Stimulated activated naive CD4-positive, alpha-beta T cell (primary cell): ENCODE measurements at regions not wholly inside any gene's neighbourhood (a gene's known extent, or its start where the extent isn't known, plus 50 kb on each side); places are given as distances from the start of the nearest gene placed in this dataset.

ENCODE experiments used
- DNase-seq, 6 experiments: peaks; one replicate each; lab custom pipeline; 2025; lab: John Stamatoyannopoulos, UW

DNA sequence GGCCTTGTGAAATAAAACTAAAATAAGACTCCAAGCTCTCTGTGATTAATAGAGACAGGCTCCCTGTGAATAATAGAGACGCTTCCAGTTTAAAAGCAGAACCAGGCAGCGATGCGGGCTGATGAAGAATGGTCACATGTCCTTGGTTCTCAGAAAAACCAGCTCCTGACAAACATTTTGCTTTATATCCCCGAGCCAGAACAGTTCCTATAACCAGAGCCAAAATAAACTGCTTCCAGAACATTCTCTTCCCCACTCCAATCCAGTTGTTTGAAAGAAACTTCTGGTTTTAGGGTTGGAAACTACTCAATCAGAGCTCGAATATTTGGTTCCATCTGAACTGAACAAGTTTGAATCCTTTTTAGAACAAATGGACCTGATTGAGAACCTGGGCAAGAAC, 213.7 kb downstream of the TSN start:
- DNase-seq = no peak

DNA sequence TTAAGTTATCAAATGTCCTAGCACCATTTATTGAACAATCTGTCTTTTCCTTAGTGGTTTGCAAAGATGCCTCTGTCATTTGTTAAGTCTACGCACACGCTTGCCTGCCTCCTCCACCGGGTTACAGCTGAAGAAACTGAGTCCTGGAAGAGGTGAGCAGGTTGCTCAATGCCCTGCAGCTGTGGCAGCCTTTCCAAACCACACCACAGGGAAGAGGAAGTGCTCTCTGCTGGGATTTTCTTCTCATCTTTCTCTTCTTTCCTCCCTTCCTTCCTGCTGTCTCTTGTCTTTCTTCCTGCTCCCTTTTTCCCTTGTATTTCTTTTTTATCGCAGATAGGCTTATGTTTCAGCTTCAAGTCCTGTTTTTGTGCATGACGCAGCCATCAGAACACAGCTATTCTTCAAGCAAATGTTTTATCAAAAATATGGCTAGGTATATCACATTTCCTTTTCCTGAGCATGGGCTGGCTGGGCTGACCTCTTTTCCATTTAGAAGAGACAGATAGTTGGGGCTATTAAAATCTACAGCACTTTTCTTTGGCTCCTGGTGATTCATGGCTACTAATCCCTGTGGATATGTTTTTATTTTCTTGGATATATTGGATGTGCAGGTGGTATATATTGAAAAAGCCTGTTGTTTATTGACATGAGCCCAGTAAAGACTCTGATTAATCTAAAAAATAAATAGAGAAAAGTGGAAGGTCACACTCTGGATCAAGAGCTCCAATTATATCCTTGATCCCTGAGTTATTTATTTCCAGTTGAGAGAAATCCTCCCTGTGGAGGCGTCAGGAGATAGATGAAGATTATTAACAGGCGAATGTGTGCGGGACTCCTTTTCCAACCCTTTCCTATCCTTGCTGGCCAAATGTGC, 214.6 kb downstream of the TSN start:
- no peak for DNase-seq

DNA sequence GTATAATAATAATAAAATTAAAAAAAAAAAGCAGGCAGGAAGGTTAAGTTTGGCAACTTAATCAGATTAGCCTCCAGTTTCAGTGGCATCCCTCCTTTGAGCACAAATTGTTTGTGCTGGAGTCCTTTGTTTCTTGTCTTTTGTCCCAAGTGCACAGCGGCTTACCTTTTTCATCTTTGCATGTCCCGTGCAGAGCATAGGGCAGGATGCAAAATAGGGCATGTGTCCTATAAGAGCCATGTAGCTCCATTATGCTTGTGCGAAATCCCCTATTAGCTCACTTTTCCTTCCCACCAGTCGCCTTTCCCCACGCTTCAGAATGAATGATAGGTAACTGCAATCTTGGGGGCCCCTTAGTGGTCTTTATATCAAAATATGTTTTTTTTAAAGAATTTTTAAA, 216.8 kb downstream of the TSN start:
- no peak for DNase-seq

DNA sequence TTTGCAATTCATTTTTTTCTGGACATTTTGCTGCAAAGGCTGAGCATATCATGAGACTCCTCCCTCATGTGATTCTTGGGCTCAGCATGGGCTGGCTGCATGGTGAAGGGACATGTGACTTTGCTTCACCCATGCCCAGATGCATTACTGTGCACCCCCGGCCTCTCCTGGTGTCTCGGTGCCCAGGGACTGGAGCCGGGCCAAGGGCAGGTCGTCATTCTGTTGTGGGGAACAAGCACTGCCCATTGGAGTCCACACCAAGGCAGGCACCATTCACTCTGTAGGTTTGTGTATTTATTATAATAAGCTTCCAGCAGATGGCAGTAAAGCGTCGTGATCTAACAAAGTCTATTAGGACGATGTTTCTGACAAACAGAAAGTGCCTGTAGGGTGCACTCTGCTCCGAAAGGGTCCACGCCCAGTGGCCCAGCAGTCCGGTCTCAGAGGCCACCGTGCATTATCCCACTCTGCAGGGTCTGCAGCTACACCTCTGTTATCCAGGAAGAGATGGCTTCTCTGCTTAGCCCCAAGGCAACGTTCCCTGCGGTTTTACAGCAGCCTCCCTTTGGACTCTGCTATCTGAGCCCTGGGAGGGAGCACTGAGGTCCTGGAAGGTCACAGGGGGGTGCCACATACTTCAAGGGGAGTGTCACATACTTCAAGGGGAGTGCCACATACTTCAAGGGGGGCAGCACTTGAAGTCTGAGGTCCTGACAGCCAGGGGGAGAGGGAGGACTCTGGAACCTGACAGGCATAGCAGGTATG, 219.6 kb downstream of the TSN start:
- peak in 5 of 6 experiments; percentile 5 to 69 (median 38) for DNase-seq

DNA sequence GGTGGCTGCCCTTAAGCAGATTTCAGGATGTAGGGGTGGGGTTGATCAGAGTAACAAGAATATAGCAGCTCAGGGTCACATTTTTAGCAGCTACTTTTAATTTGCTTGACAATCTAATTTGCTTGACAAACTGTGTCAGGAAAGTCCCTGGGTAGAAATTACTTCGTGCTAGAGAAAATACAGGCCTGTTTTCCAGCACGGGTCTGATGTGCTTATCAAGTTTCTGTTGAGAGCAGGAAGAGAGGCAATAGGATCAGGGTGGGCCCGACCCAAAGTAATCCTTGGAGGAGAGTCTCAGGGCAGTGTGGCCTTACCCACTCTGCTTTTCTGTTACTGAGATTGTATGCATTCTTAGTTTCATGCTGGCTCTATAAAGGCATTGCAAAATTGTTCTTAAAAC, 221.5 kb downstream of the TSN start:
- DNase-seq = peak in 1 of 6 experiments; percentile 1

DNA sequence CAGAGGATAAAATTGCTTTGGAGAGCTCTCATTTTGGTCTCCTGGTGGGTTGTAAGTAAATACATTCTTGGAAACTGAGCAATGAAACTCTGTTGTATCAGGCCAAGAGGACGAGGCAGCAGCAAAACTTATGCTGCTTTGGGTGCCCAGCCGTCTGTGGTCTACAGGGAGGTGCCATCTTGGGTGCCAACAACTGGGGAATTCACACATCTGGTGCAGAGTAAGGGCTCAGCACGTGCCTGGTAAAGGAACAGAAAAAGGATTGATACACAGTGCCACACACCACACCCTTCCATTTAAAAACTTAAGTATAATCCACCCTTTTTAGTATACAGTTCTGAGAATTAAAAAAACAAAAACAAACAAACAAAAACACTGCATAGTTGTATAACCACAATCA, 221.9 kb downstream of the TSN start:
- no peak for DNase-seq

DNA sequence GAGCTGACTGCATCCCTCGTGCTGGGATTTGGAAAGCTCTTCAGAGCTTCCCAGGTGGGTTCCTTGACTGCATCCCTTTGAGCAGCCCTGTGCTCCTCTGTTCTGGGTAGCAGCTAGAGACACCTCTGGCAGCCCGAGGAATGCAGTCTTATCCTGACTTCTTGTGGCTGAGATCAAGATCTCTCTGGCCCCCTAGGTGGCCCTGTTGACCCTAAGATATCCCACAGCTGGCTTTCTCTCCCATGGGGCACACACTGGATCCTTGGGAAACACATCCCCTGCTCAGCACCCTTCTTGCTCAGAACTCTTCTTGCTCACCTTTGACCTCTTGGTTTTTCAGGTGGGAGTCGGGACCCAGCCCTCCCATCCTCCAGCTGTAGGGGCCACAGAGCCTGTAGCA, 237.2 kb downstream of the TSN start:
- no peak for DNase-seq

DNA sequence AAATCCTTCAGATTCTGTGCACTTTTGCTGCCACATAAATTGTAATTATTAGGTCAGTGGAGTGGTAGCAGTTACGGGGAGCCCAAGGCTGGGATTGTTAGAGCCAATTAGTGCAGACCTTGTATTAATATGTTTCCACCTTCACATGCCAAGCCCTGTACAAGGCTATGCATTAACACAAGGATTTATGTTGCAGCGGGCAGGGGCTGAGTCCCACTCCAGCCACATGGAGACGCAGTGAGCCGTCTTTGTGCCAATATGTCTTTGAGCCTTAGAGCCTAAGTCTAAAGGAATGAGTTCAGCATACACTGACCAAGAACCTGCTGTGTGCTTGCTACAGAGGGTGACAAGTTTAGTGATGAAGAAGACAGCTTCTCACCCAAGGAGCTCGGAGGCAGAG, 238.2 kb downstream of the TSN start:
- no peak for DNase-seq

DNA sequence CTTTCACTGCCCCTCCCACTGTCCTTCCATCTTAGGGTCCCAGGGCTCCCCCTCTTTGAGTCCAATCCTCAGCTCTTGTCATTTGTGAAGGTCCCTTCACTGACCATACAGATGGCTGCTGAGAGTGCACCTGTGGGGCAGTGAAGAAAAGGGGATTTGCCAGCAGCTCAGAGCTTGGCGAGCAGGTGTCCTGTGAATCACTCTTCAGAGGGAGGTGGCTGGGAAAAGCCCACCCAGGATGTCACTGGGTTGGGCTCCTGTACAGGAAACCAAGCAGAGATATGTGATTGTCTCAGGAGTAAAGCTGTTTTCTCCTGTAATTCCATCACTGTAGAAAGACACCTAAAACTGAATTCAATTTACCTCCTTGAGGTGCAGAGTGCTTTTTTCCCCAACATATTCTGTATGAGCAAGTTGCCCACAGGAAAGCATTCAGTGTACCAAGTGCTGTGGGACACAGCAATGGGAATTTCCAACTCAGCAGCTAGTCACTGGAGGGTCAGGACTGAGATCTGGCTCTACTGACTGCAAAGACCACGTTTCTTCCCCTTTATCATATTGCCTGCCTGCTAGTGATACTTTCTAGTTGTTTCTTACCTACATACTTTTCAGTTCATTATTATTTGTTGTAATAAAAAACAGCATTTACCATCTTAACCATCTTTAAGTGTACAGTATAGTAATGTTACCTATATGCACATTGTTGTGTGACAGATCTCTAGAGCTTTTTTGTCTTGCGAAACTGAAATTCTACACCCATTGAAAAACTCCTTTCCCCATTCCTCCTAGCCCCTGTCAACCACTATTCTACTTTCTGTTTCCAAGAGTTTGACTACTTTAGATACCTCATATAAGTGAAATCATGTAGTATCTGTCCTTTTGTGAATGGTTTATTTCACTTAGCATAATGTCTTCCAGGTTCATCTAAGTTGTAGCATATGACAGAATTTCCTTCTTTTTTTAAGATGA, 239.1 kb downstream of the TSN start:
- DNase-seq = no peak

DNA sequence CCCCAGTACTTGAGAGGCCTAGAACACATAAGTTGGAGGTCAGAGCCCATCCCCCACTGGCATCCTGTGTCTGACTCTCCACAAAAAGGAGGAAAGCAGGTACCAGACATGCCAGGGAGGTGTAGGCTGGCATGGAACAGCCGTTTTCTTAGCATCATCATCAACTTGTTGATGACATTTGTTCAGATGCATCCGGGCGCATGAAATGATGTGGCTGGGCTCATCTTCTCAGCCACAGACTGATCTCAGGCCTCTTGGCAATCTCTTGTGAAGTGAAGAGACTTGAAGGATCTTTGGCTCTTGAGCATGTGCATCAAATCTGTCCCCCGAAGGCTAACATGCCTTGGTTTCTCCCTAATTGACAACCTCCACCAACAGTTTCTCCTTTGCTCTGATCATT, 243.3 kb downstream of the TSN start:
- DNase-seq = no peak

DNA sequence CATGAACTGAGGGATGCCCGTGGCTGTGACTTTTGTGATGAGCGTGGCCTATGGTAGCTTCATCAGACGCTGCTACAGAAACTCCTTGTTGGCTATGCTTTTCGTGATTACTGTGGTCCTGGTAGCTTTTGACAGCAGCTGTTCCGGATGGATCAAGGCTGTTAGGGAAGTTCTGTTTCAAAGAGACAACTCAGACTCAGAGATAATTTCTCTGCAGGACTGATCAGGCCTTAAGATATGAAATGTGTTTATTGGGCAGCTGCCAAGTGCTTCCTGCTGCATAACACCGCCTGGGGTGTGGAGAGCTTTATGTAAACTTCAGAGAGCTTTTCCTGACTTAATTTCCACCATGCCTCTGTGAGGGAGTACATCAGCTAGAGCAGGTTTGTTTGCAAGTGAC, 243.8 kb downstream of the TSN start:
- DNase-seq = no peak

DNA sequence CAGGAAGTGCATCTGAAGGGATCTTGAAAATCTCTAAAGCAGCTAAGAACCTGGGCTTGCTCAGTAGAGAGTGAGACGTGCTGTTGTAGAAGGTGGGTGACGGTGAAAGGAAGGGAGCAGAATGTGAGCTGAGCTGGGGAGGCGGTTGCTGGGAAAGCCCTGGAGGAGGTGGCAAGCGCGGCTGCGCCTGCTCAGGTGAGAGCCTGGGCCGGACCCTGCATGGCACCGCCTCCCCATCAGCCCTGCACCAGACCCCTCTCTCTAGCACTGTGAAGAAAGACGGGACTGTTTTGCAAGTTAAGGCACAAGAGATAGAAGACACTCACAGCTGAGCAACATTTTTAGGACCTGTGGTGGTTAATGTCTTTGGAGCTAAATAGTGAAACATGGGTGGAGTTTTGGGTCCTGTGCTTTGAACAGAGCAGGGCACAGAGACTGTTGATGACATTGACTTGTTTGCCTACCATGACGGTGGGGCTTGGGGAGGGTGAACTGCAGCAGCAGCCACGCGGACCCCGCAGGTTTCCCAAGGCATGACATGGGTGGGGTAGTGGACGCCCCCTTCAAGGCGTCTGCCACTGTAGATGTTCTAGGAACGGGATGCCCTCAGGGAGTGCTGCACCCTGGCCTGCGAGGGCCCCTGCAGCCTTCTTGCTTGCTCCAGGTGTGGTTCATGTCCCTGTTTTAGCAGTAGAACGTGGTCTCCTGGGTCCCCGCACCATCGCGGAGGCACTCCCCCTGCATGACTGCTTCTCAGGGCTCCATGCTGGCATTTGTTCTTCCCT, 245.3 kb downstream of the TSN start:
- no peak for DNase-seq

DNA sequence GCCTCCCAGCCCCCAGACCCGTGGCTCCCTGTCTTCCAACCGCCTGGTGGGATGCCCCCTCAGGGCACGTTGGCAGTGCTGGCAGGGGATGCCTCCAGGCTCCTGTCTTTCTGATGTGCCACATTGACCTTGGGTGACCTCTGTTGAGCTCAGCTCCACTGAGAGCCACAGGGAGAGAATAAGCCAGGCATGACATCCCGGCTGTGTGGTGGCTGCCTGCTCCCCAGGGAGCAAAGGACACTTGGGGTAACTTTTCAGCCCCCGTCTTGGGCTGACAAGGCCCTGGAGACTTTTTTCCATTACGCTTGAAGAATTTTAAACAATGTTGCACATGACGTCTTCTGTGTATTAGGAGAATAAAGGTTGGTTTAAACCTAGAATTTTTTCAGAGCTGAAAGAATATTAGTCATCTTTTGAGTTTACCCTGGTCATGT, 246.0 kb downstream of the TSN start:
- DNase-seq = no peak

DNA sequence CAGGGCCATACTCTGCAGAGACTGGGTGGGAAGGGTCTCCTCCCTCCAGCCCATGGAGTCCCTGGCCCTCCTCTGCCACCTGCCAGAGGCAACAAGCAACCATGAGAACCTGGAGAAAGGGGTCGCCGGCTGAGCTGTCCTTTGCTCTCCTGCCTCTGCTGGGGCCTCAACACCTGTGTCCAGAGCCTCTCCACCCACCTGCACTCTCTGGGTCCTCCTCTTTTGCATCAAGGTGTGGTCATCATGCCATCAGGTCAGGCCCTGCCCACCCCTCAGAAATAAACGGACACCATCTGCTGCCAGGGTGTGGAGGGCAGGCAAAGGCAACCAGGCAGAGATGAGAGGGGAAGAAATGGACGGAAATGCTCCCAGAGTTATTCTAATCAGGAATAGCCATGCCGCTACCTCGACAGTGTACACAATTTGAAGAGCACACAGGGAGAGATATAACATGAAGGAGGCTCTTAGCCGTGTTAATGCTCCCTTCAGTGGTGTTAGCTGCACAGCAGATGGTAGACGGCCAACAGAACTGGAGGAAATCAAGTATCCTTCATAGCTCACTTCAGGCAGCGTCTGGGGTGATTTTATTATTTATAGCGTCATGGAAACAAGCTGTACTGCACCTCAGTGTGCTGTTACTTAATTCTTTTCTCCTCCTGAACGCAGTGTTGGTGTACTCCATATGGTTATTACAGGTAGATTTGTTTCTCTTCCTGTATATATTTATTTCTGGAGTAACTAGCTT, 247.9 kb downstream of the TSN start:
- DNase-seq = no peak

DNA sequence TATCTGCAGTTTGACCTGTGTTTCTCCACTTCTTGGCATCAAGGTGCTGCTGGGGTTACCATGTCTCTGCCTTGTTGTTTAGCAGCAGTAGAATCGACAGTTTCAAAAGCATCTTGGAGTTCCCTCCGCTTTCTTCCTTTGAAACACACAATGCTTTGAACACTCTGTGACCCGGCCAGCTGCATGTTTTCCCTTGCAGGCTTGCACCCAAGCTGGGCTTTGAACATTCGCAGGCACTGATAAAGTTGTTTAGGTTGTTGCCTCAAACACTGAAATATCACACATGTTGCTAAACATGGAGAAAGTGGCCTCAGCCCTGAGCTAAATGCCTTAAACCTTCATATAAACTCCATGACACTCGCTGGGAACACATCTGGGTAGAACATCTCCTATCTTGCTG, 251.7 kb downstream of the TSN start:
- no peak for DNase-seq

DNA sequence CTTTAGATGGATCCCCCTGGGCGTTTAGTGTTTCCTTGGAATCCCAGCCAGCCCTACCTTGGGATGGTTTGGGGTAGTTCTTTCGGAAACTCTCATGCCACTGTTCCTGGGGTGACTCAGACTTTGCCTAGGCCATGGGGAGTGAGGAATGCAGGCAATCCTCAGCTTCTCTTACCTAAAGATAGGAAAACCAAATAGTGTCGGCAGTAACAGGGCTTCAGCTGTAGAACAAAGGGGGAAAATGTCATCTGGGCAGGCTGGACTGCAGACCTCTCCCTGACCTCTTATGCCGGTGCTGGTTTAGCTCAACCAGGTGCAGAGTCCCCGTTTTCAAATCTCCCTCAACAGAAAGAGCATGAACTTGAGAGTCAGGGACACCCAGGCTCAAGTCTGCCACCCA, 252.1 kb downstream of the TSN start:
- DNase-seq = no peak

DNA sequence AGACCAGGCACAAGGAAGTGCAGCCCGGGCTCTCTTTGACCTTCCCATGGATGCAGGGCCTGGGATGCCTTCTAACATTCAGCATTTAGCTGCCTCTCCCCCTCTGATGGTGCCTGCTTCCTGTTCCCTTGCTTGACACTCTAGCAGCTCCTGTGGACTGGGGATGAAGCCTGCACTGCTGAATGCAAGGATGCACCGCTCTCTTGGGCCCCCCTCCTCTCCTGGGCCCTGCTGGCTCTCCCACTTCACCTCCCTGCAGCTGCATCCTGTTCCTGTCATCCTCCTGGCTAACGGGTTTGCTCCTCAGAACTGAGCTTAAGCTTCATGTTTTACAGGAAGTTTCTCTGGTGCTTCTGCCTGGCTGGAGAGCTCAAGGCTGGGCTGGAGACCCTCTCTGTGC, 254.1 kb downstream of the TSN start:
- no peak for DNase-seq

DNA sequence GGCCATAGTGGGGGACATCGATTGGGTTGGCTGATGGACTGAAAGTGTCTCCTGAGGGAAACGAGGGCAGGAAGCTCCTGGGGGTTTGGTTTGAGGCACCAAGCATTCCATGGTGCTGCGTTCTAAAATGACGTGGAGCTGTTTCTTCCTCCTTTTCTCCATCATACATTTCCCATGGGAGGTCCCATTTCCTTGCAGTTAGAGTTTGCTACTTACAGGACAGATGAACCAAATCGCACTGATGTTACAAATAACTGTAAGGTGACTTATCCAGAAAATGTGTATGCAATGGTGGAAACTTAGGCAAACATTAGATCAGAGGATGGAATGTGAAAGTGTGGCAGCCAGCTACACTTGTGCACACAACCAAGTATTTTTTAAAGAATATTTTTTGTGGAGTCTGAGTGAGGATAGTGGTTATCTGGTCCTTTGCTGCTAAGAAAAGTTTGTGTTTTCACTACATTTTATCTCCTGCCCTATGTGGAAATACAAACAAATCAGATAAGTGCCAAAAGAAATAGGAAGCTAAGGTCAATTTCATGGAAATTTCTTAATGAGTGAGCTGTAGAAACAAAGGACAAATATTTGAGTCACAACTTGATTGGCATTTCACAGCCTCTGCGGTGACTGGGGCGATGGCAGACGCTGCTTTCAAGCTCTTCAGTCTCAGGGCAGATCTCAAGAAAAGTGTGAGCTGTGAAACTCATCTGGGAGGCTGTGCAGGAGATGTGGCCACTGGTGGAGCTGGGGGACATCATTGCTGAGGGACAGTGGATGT, 256.2 kb downstream of the TSN start:
- DNase-seq = no peak

DNA sequence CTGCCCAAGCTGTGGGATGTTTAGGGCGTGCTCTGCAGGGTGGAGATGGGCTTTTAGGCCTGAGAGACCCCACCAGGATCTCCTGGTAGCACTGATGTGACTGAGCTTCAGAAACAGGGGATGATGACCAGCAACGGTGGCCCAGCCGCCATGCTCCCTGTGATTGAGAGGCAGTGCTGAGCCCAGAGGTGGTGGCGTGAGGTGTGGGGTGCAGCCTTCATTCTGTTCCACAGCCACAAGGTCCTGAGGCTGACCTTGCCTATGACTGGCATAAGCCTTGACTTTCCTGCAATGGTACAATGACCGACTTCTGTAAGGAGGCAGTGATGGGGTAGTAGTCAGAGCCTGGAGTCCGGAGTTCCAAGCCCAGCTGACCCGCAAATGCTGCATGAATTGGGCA, 263.3 kb downstream of the TSN start:
- no peak for DNase-seq

DNA sequence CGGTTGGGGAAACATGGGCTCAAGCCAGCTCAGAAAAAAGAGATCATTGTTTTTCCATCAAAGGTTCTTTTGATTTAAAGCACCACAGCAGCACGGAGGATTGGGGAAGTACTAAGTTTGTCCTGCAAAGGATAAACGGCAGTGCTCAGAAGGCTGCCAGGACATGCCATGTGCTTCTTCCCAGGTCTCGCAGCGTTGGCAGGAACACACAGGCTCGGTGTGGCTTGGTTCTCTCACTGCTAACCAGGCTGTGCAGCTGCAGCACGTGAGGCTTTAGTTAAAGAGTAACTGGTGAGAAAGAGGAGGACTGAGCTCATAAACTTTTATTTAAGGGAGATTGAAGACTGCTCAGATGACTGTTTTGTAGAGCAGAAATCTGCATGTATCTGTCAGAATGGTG, 264.3 kb downstream of the TSN start:
- no peak for DNase-seq
